H1 (cell line): ENCODE measurements at regions not wholly inside any gene's neighbourhood (a gene's known extent, or its start where the extent isn't known, plus 50 kb on each side); places are given as distances from the start of the nearest gene placed in this dataset.

ENCODE experiments used
- BACH1 ChIP-seq: IDR thresholded peaks from 2 replicates; pipeline ENCODE4 v1.6.1; 2012; ENCODE audit warnings: low read length, improper control_type of control experiment
- CBX5 ChIP-seq: fragments of 300-800, 300-1000 bp; sonication (generic); IDR thresholded peaks from 2 replicates; pipeline ENCODE4 v1.7.1; 2016; ENCODE audit warnings: antibody characterized with exemption, low read length, low read depth
- CBX8 ChIP-seq: fragments of 300-800, 300-1000 bp; sonication (generic); IDR thresholded peaks from 2 replicates; pipeline ENCODE4 v1.7.1; 2016; ENCODE audit warnings: low read depth, low read length, borderline replicate concordance
- CEBPB ChIP-seq: IDR thresholded peaks from 2 replicates; pipeline ENCODE4 v1.6.1; 2012; ENCODE audit warnings: low read depth, low read length
- CREB1 ChIP-seq: IDR thresholded peaks from 2 replicates; pipeline ENCODE4 v1.6.1; 2012; ENCODE audit warnings: inconsistent platforms
- EP300 ChIP-seq, 2 experiments: IDR thresholded peaks; 1 replicate in 1 of 2; 2 replicates in 1 of 2; pipeline ENCODE4 v1.6.1; 2011 to 2012; ENCODE audit warnings: low read depth in 2 of 2, low read length in 2 of 2, mild to moderate bottlenecking in 2 of 2, borderline replicate concordance in 1 of 2, inconsistent platforms in 1 of 2, moderate library complexity in 1 of 2
- MAFK ChIP-seq: IDR thresholded peaks from 2 replicates; pipeline ENCODE4 v1.6.1; 2012; ENCODE audit warnings: low read depth, mild to moderate bottlenecking, improper control_type of control experiment, low read length
- POLR2A ChIP-seq, 2 experiments: IDR thresholded peaks; 1 replicate in 1 of 2; 2 replicates in 1 of 2; pipeline ENCODE4 v1.6.1; 2011; ENCODE audit warnings: low read depth in 2 of 2, low read length in 2 of 2, mild to moderate bottlenecking in 2 of 2; ENCODE audit errors: control extremely low read depth in 1 of 2
- POLR2AphosphoS5 ChIP-seq: IDR thresholded peaks from 2 replicates; pipeline ENCODE4 v1.6.1; 2011; ENCODE audit warnings: low read depth, low read length
- RAD21 ChIP-seq, 2 experiments: IDR thresholded peaks in 1 of 2; conservative IDR thresholded peaks in 1 of 2; 2 replicates each; pipeline ENCODE4 v1.6.1; 2011; ENCODE audit warnings: low read depth in 2 of 2, low read length in 2 of 2, improper control_type of control experiment in 1 of 2, inconsistent platforms in 1 of 2, mild to moderate bottlenecking in 1 of 2, moderate library complexity in 1 of 2
- TBP ChIP-seq: IDR thresholded peaks from 2 replicates; pipeline ENCODE4 v1.6.1; 2011; ENCODE audit warnings: low read depth, low read length, improper control_type of control experiment
- TF ChIP-seq, protein P1 (sequence below): IDR thresholded peaks from 2 replicates; pipeline ENCODE4 v1.6.1; 2011; ENCODE audit warnings: low read depth, mild to moderate bottlenecking, low read length; ENCODE audit not compliant: insufficient read depth
- TF ChIP-seq, protein P2 (sequence below), 3 experiments: IDR thresholded peaks; 1 replicate in 2 of 3; 2 replicates in 1 of 3; pipeline versions ENCODE4 v1.5.1 to v1.6.1; 2011; ENCODE audit warnings: low read length in 3 of 3, mild to moderate bottlenecking in 3 of 3, inconsistent platforms in 2 of 3, low read depth in 1 of 3, moderate library complexity in 1 of 3; ENCODE audit not compliant: insufficient read depth in 1 of 3; ENCODE audit errors: control extremely low read depth in 1 of 3
- TF ChIP-seq, protein P3 (sequence below): fragments of 300-600 bp; sonication (generic); IDR thresholded peaks from 2 replicates; pipeline ENCODE4 v1.7.1; 2012; ENCODE audit warnings: low read length, moderate library complexity, mild to moderate bottlenecking, inconsistent platforms; ENCODE audit not compliant: insufficient replicate concordance

DNA sequence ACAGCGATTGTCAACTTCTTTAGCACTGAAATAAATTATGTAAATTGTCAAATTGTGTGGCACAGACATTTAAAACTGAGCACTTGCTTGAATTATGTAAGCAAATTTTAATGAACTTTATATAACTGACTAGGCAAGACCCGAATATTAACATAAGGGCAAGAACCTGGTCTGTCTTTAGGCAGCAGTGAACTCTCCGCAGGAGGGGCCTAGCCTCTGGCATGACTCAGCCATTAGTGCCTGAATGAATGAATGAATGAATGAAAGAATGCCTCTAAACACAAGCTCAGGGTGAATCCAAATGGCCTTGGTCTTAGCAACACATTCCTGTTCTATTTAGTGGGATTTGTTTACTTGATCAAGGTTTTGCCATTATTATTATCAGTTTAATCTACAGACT lies 654.7 kb upstream of the ARGLU1 start:
- TF ChIP-seq CREB1 (no peak), RAD21 (IDR thresholded peaks at IDR 0.05 in 1 of 2, conservative IDR thresholded peaks at IDR 0.05 in 1 of 2; ENCODE audit: low read depth in 2 of 2, low read length in 2 of 2) (no peak), BACH1 (peak; percentile 94), MAFK (peak; percentile 83; the same call in 1 of the 2 replicates), CBX8 (no peak), CEBPB (no peak), TBP (no peak), POLR2AphosphoS5 (no peak), EP300 (IDR thresholded peaks at IDR 0.05; ENCODE audit: borderline replicate concordance in 1 of 2, low read depth in 2 of 2, low read length in 2 of 2) (no peak), CBX5 (no peak), POLR2A (IDR thresholded peaks at IDR 0.05; ENCODE audit: control extremely low read depth in 1 of 2, low read depth in 2 of 2, low read length in 2 of 2) (no peak)
- TF ChIP-seq, protein P1, sequence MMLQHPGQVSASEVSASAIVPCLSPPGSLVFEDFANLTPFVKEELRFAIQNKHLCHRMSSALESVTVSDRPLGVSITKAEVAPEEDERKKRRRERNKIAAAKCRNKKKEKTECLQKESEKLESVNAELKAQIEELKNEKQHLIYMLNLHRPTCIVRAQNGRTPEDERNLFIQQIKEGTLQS = no peak
- TF ChIP-seq, protein P2, sequence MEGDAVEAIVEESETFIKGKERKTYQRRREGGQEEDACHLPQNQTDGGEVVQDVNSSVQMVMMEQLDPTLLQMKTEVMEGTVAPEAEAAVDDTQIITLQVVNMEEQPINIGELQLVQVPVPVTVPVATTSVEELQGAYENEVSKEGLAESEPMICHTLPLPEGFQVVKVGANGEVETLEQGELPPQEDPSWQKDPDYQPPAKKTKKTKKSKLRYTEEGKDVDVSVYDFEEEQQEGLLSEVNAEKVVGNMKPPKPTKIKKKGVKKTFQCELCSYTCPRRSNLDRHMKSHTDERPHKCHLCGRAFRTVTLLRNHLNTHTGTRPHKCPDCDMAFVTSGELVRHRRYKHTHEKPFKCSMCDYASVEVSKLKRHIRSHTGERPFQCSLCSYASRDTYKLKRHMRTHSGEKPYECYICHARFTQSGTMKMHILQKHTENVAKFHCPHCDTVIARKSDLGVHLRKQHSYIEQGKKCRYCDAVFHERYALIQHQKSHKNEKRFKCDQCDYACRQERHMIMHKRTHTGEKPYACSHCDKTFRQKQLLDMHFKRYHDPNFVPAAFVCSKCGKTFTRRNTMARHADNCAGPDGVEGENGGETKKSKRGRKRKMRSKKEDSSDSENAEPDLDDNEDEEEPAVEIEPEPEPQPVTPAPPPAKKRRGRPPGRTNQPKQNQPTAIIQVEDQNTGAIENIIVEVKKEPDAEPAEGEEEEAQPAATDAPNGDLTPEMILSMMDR (IDR thresholded peaks at IDR 0.05; ENCODE audit: control extremely low read depth in 1 of 3, insufficient read depth in 1 of 3, low read depth in 1 of 3, low read length in 3 of 3) = no peak
- TF ChIP-seq, protein P3, sequence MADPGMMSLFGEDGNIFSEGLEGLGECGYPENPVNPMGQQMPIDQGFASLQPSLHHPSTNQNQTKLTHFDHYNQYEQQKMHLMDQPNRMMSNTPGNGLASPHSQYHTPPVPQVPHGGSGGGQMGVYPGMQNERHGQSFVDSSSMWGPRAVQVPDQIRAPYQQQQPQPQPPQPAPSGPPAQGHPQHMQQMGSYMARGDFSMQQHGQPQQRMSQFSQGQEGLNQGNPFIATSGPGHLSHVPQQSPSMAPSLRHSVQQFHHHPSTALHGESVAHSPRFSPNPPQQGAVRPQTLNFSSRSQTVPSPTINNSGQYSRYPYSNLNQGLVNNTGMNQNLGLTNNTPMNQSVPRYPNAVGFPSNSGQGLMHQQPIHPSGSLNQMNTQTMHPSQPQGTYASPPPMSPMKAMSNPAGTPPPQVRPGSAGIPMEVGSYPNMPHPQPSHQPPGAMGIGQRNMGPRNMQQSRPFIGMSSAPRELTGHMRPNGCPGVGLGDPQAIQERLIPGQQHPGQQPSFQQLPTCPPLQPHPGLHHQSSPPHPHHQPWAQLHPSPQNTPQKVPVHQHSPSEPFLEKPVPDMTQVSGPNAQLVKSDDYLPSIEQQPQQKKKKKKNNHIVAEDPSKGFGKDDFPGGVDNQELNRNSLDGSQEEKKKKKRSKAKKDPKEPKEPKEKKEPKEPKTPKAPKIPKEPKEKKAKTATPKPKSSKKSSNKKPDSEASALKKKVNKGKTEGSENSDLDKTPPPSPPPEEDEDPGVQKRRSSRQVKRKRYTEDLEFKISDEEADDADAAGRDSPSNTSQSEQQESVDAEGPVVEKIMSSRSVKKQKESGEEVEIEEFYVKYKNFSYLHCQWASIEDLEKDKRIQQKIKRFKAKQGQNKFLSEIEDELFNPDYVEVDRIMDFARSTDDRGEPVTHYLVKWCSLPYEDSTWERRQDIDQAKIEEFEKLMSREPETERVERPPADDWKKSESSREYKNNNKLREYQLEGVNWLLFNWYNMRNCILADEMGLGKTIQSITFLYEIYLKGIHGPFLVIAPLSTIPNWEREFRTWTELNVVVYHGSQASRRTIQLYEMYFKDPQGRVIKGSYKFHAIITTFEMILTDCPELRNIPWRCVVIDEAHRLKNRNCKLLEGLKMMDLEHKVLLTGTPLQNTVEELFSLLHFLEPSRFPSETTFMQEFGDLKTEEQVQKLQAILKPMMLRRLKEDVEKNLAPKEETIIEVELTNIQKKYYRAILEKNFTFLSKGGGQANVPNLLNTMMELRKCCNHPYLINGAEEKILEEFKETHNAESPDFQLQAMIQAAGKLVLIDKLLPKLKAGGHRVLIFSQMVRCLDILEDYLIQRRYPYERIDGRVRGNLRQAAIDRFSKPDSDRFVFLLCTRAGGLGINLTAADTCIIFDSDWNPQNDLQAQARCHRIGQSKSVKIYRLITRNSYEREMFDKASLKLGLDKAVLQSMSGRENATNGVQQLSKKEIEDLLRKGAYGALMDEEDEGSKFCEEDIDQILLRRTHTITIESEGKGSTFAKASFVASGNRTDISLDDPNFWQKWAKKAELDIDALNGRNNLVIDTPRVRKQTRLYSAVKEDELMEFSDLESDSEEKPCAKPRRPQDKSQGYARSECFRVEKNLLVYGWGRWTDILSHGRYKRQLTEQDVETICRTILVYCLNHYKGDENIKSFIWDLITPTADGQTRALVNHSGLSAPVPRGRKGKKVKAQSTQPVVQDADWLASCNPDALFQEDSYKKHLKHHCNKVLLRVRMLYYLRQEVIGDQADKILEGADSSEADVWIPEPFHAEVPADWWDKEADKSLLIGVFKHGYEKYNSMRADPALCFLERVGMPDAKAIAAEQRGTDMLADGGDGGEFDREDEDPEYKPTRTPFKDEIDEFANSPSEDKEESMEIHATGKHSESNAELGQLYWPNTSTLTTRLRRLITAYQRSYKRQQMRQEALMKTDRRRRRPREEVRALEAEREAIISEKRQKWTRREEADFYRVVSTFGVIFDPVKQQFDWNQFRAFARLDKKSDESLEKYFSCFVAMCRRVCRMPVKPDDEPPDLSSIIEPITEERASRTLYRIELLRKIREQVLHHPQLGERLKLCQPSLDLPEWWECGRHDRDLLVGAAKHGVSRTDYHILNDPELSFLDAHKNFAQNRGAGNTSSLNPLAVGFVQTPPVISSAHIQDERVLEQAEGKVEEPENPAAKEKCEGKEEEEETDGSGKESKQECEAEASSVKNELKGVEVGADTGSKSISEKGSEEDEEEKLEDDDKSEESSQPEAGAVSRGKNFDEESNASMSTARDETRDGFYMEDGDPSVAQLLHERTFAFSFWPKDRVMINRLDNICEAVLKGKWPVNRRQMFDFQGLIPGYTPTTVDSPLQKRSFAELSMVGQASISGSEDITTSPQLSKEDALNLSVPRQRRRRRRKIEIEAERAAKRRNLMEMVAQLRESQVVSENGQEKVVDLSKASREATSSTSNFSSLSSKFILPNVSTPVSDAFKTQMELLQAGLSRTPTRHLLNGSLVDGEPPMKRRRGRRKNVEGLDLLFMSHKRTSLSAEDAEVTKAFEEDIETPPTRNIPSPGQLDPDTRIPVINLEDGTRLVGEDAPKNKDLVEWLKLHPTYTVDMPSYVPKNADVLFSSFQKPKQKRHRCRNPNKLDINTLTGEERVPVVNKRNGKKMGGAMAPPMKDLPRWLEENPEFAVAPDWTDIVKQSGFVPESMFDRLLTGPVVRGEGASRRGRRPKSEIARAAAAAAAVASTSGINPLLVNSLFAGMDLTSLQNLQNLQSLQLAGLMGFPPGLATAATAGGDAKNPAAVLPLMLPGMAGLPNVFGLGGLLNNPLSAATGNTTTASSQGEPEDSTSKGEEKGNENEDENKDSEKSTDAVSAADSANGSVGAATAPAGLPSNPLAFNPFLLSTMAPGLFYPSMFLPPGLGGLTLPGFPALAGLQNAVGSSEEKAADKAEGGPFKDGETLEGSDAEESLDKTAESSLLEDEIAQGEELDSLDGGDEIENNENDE = no peak
